HG02610 (cell line): ENCODE measurements at regions not wholly inside any gene's neighbourhood (a gene's known extent, or its start where the extent isn't known, plus 50 kb on each side); places are given as distances from the start of the nearest gene placed in this dataset.

Source experiments
- ATAC-seq: cut with Tn5 transposase; IDR thresholded peaks from one replicate; pipeline ENCODE4 v1.9.1; 2021; ENCODE audit warnings: mild to moderate bottlenecking, moderate library complexity; ENCODE audit not compliant: unreplicated experiment

GRCh38 chrX:7294483-7294882, 146.5 kb upstream of the PUDP start:
- no peak for ATAC-seq

DNA sequence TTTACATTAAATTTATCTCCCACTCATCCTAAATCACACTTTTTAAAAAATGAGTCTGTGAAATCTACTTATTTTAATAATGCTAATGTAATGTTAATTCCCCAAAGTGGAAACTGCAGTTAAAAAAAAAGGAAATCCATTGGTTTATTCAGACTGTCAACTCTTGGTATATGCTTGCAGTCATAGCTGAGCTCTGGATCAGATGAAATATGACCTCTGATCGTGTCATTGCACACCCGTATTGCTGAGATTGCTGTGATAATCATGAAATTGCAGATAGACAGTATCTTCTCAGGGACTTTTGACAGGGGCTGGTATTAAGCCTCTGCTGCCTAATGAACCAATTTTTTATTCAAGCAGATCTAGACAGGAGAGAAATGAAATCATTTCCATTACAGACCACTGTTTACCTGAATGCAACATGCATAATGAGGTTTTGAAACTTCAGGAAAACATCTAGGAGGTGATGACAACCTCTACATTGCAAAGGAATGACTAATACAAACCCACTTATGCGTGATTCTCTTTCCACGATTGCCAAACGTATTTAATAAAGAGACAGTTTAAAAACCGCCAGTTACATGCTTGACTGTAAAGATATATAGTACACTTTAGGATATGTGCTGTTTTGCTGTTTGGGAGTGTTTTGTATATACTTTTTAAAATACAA, 138.3 kb upstream of the PUDP start:
- ATAC-seq: no peak

DNA sequence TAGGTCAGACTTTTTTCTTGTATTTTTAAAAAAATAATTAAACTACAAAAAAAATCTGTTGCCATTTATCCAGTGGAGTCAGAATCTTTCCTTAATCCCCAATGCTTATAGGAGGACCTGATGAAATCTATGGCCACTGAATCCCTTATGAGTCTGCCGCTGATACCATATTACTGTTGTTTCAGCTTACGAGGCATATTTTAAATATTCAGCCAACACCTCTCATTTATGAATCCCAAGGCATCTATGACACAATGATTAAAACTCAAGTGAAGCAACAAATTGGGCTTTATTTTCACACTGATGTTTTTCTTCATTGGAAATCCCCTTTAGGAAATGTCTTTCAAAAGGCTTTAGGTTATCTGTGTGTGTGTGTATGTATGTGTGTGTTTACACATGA, 137.8 kb upstream of the PUDP start:
- ATAC-seq: no peak

DNA sequence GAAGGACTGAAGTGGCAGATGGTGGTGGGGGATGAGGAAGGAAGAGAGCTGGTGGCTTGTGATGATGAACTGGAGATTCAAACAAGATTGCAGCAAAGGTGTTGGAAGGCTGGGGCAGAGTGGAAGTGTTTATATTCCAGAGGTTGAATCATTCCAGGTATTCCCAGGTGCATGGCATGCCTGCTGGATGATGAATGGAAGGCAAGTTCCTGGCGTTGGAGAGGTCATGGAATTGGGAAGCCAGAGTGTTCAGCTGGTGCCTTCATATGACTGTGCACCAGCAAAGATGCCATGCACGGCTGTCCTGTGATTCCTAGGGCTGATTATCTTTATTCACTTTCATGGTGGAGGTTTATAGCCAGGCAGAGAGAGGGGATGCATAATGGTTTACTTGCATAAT, 135.8 kb upstream of the PUDP start:
- ATAC-seq: no peak

GRCh38 chrX:7280520-7280919, 132.6 kb upstream of the PUDP start:
- ATAC-seq: no peak

GRCh38 chrX:7272346-7272745, 124.4 kb upstream of the PUDP start:
- no peak for ATAC-seq

DNA sequence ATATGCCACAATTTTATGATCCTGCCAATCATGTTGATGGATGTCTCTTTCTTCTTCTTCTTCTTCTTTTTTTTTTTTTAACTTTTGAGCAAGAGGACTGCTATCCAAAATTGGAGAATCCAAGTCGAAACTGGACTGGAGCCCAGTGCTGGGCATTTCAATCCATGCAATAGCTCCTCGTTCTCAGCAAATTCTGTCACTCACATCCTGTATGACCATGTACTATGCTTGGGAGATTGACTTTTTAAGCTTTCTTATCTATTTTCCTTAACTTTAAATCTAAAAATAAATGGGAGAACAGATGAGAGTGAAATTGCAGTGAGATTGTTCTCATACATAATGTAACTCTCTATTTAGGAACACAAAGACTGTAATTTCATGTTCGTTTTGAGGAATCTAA, 123.0 kb upstream of the PUDP start:
- ATAC-seq: no peak

DNA sequence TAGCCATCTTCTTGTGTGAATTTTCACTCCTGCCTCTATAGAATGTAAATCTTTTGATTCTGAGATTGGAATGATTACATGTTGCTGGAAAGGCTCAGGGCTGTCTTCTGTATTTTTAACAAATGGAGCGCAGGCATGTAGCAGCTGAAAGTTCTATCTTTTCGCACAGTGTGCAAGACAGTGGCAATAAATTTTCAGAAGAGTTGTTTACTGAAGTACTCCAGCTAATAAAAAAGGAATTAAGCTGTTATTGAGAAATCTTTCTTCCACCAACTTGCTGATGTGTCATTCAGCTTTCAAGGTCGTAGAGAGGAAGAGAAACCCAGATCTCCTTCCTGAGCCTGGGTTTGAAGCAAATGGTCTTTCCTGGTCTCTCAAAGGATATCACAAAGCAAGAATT, 122.0 kb upstream of the PUDP start:
- ATAC-seq: no peak

DNA sequence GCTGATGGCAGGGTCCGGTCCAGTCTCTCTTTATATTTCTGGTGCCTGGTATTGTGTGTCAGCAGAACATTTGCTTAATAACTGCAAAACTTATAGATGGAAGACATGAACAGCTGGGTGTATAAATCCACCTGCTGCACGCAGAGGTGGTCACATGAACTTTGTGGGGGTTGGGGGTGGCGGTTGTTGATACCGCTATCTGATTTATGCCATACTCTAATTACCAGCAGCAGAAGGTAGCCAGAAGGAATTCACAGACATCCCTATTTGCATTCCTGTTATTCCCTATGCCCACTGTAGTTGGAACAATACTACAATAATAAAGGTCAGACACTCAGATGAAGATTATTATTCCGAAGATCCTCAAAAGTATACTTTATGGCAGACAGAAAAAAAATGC, 121.6 kb upstream of the PUDP start:
- ATAC-seq: no peak

DNA sequence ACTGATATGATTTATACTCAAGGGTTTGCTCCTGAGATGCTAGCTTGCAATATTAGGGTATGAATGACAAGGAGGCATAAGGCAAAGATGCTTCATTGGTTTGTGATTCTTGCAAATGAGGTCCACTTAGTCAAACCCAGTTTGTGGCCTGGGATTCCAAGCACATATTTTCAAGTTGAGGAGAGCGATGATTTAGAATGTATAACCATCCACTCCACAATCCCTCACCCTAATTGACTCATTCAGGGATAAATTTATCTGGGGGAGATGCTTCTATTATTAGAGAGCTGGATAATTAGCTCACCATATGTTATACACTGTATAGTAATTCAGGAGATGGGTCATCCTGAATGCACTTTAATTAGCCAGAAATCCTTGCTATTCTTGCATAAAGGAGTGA, 118.3 kb upstream of the PUDP start:
- no peak for ATAC-seq

DNA sequence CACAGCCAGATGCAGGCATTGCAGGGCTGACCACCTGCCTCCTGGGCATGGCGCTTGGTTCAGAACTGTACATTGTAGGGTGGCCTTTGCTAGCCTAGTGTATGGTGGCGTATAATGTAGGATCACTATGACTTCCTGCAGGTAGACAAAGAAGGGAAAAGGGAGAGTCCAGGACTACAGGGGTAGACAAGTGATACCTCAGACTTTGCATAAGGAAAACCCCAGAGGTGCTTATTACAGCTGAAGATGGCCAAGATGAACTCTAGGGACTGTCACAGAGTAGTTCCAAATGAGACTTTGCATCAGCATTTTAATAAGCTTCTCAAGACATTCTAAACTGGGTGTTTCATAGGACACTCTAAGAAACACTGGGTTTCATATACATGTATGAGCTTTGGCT, 116.4 kb upstream of the PUDP start:
- peak; percentile 88 for ATAC-seq

DNA sequence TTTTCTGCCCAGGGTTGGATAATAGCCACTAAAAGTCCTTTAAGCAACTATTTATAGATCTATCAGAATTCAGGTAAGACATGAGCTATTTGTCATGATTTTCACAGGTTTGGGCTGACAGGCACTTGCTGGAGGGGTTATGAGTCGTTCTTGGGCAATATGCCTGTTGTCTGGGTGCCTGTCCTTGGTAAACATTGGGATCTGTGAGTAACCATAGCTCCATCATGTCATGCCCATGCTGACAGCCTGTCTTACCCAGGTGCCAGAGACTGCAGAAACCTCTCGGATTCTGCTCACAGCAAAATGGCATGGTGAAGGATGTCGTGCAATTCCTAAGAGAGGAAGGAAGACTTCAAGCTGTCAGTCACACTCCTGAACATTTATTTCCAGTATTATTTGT, 116.0 kb upstream of the PUDP start:
- ATAC-seq: peak; percentile 2

DNA sequence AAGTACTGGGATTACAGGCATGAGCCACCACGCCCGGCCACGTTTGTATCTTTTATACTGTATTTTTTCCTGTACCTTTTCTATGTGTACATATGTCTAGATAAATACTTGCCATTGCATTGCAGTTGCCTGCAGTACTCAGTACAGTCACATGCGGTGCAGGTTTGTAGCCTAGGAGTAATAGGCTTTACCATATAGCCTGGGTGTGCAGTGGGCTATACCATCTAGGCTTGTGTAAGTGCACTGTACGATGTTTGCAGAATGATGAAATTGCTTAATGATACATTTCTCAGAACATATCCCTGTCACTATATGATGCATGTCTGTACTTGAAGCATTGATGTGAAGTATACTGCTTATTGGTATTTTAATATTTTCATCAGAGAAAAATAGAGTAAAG, 115.4 kb upstream of the PUDP start:
- no peak for ATAC-seq

- no peak for ATAC-seq
These were observed 114.6 kb upstream of the PUDP start for GRCh38 chrX:7262551-7262950.

GRCh38 chrX:7261672-7262332, 113.8 kb upstream of the PUDP start:
- peak; percentile 74 for ATAC-seq

- ATAC-seq: no peak
These were observed 106.2 kb upstream of the PUDP start for GRCh38 chrX:7254144-7254543.

DNA sequence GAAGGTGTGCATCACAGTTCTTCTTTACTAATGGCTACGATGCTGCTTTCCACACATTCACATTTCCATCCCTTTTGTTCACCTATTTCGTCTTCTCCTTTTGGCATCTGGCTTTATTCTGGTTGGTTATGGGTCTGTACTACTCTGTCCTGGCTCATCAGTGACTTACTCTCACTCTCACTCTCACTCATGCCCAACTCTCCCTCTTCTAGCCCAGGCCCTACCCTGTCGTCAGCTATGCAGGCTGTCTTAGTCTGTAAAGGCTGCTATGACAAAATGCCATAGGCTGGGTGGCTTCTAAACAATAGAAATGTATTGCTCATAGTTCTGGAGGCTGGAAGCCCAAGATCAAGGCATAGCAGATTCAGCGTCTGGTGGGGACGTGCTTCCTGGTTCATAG, 105.6 kb upstream of the PUDP start:
- no peak for ATAC-seq

DNA sequence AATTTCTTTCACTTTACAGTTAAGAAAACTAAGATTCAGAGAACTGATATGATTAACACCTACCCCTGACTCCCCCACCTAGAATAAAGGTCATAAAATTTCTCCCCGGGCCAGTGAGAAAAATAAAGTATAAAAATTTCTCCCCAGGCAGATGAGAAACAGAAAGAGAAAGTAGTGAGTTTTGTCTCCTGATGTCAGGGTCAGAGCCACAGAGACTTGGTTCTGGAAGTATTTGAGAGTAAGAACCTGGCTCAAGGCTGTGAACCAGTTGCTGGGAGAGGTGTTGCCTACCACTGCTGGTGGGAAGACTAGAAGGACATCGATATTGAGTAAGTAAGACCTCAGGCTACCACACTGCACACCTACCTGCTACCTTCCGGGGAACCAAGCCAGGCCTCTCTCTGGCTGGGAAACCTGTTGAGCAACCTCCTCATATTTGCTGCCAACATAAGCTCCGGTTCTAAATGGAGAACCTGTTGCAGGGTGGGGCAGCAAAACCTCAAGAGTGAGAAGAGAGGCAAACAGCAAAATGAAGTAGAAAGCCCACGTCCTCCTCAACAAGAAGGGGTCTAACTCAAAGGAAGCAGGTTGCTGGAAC, 104.2 kb upstream of the PUDP start:
- ATAC-seq: no peak

DNA sequence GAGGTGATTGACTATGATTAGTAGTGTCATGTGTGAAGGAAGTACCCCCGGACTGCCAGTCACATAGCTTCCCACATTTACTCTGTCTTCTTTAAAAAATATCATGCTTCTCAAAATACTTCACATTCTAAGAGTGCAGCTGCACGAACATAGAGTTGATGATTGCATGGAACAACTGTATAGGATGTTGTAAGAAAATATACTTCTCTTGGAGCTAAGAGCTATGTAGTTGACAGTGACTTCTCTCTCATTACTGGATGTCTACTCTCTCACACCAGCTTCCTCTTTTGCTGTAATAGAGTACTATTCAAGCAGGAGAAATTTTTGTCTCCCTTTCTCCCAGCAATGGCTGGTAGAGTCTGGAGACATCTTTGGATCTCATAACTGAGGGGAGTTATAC, 99.4 kb upstream of the PUDP start:
- no peak for ATAC-seq

GRCh38 chrX:7244405-7244804, 96.5 kb upstream of the PUDP start:
- ATAC-seq: no peak

DNA sequence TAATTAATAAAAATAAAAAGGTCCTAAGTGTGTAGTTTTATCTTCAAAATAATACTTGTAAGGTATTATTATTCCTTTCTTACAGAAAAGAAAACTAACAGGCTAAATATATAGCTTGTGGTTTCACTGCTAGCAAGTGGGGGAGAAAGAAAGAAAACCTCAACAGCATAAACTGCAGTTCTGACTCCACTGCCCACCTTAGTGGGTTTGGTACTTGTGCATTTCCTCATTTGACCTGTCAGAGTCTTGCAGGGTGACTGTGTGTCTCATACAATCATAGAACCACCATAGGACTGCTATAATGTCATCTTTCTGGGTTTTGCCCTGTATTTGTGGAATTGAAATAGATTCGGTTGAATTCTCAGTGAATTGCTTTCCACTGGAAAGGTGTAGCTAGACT, 94.7 kb upstream of the PUDP start:
- ATAC-seq: peak; percentile 100

DNA sequence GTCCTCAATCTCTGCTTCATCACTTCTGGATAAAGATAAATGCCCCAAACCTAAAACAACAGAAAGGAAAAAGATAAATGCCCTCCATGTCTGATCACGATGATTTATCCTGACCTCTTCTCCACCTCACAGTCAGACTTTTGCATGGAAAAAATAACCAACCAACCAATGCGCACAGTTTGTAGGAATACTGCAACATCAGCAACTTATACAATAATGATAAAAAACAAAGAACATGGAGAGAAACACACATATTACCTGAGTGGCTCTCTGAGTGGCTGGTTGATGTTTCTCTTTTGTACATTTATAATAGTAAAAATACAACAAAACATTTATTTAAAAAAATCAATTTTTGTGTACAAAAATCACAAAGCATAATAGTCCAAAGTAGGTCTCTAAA, 93.0 kb upstream of the PUDP start:
- no peak for ATAC-seq

- ATAC-seq: no peak
These were observed 87.1 kb upstream of the PUDP start for GRCh38 chrX:7235071-7235470.
